K562 (cell line): ENCODE measurements at regions not wholly inside any gene's neighbourhood (a gene's known extent, or its start where the extent isn't known, plus 50 kb on each side); places are given as distances from the start of the nearest gene placed in this dataset.

ENCODE experiments used
- CTCF ChIP-seq, 3 experiments: IDR thresholded peaks in 2 of 3; conservative IDR thresholded peaks in 1 of 3; 2 replicates each; pipeline ENCODE4 v1.5.1; 2011 to 2012; ENCODE audit warnings: low read length in 3 of 3, mild to moderate bottlenecking in 3 of 3, control low read depth in 2 of 3, improper control_type of control experiment in 1 of 3, inconsistent platforms in 1 of 3, low read depth in 1 of 3, mixed read lengths in 1 of 3, moderate library complexity in 1 of 3; ENCODE audit not compliant: insufficient read depth in 2 of 3
- FOXA1 ChIP-seq: fragments of 450-650 bp; IDR thresholded peaks from 2 replicates; pipeline ENCODE4 v1.6.1; 2016; ENCODE audit warnings: mild to moderate bottlenecking, borderline replicate concordance
- NFRKB ChIP-seq: fragments of 450-650 bp; IDR thresholded peaks from 2 replicates; pipeline ENCODE4 v1.6.1; 2016; ENCODE audit warnings: low read depth
- POLR2AphosphoS5 ChIP-seq: IDR thresholded peaks from 2 replicates; pipeline ENCODE4 v1.6.1; 2011; ENCODE audit warnings: mild to moderate bottlenecking, low read depth, low read length, moderate library complexity; ENCODE audit not compliant: control insufficient read depth, insufficient read depth
- ZFP1 ChIP-seq: fragments of 450-650 bp; formaldehyde crosslinking; IDR thresholded peaks from 2 replicates; pipeline ENCODE4 v1.4.0; 2020; ENCODE audit warnings: mild to moderate bottlenecking, mixed read lengths
- TF ChIP-seq, protein P1 (sequence below), 2 experiments: fragments of 250-450 bp in 1 of 2; fragments of 450-650 bp in 1 of 2; sonication (Bioruptor Pico) in 1 of 2; IDR thresholded peaks; 2 replicates each; pipeline versions ENCODE4 v1.6.1 to v1.8.0; 2016 to 2021; ENCODE audit warnings: mild to moderate bottlenecking in 2 of 2, moderate library complexity in 2 of 2, missing compliant biosample characterization in 1 of 2, missing genetic modification characterization in 1 of 2
- TF ChIP-seq, protein P2 (sequence below): fragments of 450-650 bp; IDR thresholded peaks from 2 replicates; pipeline ENCODE4 v1.6.1; 2018; ENCODE audit not compliant: partially characterized antibody

GRCh38 chr13:104099750-104100149 is 1033.5 kb upstream of the SLC10A2 start:
- TF ChIP-seq CTCF (IDR thresholded peaks at IDR 0.05 in 2 of 3, conservative IDR thresholded peaks at IDR 0.05 in 1 of 3; ENCODE audit: insufficient read depth in 2 of 3, low read depth in 1 of 3, low read length in 3 of 3) = no peak
- TF ChIP-seq POLR2AphosphoS5 = no peak
- TF ChIP-seq, protein P1, sequence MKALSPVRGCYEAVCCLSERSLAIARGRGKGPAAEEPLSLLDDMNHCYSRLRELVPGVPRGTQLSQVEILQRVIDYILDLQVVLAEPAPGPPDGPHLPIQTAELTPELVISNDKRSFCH (CRISPR knock-in tag; IDR thresholded peaks at IDR 0.05) = no peak
- TF ChIP-seq, protein P1 (tag; IDR thresholded peaks at IDR 0.05) = no peak
- TF ChIP-seq NFRKB = no peak
- TF ChIP-seq, protein P2, sequence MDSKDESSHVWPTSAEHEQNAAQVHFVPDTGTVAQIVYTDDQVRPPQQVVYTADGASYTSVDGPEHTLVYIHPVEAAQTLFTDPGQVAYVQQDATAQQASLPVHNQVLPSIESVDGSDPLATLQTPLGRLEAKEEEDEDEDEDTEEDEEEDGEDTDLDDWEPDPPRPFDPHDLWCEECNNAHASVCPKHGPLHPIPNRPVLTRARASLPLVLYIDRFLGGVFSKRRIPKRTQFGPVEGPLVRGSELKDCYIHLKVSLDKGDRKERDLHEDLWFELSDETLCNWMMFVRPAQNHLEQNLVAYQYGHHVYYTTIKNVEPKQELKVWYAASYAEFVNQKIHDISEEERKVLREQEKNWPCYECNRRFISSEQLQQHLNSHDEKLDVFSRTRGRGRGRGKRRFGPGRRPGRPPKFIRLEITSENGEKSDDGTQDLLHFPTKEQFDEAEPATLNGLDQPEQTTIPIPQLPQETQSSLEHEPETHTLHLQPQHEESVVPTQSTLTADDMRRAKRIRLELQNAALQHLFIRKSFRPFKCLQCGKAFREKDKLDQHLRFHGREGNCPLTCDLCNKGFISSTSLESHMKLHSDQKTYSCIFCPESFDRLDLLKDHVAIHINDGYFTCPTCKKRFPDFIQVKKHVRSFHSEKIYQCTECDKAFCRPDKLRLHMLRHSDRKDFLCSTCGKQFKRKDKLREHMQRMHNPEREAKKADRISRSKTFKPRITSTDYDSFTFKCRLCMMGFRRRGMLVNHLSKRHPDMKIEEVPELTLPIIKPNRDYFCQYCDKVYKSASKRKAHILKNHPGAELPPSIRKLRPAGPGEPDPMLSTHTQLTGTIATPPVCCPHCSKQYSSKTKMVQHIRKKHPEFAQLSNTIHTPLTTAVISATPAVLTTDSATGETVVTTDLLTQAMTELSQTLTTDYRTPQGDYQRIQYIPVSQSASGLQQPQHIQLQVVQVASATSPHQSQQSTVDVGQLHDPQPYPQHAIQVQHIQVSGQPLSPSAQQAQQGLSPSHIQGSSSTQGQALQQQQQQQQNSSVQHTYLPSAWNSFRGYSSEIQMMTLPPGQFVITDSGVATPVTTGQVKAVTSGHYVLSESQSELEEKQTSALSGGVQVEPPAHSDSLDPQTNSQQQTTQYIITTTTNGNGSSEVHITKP = no peak
- no peak for TF ChIP-seq FOXA1
- TF ChIP-seq ZFP1 (CRISPR knock-in tag) = no peak
